Neural crest cell (in vitro differentiated cells): ENCODE measurements at regions not wholly inside any gene's neighbourhood (a gene's known extent, or its start where the extent isn't known, plus 50 kb on each side); places are given as distances from the start of the nearest gene placed in this dataset.

Experiments
- DNase-seq: peaks from one replicate; pipeline ENCODE4 v3.0.0; 2021; ENCODE audit warnings: low read depth, mixed read lengths, low spot score
- H3K27ac Mint-ChIP-seq: one replicate; pipeline ENCODE4 v1.8.0; 2021; ENCODE audit warnings: mild to moderate bottlenecking, mixed read lengths; ENCODE audit not compliant: unreplicated experiment
- H3K27me3 Mint-ChIP-seq: 2 replicates; pipeline ENCODE4 v1.8.0; 2021; ENCODE audit warnings: low read depth, mild to moderate bottlenecking, mixed read lengths
- H3K36me3 Mint-ChIP-seq: 2 replicates; pipeline ENCODE4 v1.8.0; 2021; ENCODE audit warnings: low read depth, mild to moderate bottlenecking, mixed read lengths
- H3K4me1 Mint-ChIP-seq: 2 replicates; pipeline ENCODE4 v1.8.0; 2021; ENCODE audit warnings: mixed read lengths
- H3K4me3 Mint-ChIP-seq: one replicate; pipeline ENCODE4 v1.8.0; 2021; ENCODE audit warnings: mild to moderate bottlenecking, mixed read lengths
- H3K9me3 Mint-ChIP-seq: 2 replicates; pipeline ENCODE4 v1.8.0; 2021; ENCODE audit warnings: mixed read lengths
- TF ChIP-seq, protein P1 (sequence below): fragments of 200-600 bp; sonication (generic); conservative IDR thresholded peaks from 2 replicates; pipeline ENCODE4 v1.5.0; 2021; ENCODE audit warnings: antibody characterized with exemption, mild to moderate bottlenecking

- H3K36me3 Mint-ChIP-seq: peaks cover 2% of the 10 kb centered on the region
- H3K27ac Mint-ChIP-seq: no peak overlapping the region
- DNase-seq: no peak
- H3K4me3 Mint-ChIP-seq: no peak overlapping the region
- H3K9me3 Mint-ChIP-seq: peaks cover 11% of the 10 kb centered on the region
- H3K27me3 Mint-ChIP-seq: peaks cover 4% of the 10 kb centered on the region
- H3K4me1 Mint-ChIP-seq: peaks cover 3% of the 10 kb centered on the region
- TF ChIP-seq, protein P1, sequence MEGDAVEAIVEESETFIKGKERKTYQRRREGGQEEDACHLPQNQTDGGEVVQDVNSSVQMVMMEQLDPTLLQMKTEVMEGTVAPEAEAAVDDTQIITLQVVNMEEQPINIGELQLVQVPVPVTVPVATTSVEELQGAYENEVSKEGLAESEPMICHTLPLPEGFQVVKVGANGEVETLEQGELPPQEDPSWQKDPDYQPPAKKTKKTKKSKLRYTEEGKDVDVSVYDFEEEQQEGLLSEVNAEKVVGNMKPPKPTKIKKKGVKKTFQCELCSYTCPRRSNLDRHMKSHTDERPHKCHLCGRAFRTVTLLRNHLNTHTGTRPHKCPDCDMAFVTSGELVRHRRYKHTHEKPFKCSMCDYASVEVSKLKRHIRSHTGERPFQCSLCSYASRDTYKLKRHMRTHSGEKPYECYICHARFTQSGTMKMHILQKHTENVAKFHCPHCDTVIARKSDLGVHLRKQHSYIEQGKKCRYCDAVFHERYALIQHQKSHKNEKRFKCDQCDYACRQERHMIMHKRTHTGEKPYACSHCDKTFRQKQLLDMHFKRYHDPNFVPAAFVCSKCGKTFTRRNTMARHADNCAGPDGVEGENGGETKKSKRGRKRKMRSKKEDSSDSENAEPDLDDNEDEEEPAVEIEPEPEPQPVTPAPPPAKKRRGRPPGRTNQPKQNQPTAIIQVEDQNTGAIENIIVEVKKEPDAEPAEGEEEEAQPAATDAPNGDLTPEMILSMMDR: no peak
These were observed 152.0 kb downstream of the C16orf95 start for GRCh38 chr16:87165151-87165550.

GRCh38 chr16:87165885-87166284, 151.3 kb downstream of the C16orf95 start:
- H3K27me3 Mint-ChIP-seq: peaks cover 4% of the 10 kb centered on the region
- no peak overlapping the region for H3K27ac Mint-ChIP-seq
- DNase-seq: no peak
- H3K9me3 Mint-ChIP-seq: peaks cover 11% of the 10 kb centered on the region
- no peak overlapping the region for H3K4me3 Mint-ChIP-seq
- TF ChIP-seq, protein P1: no peak
- H3K4me1 Mint-ChIP-seq: no peaks in the 10 kb centered on the region
- peaks cover 2% of the 10 kb centered on the region for H3K36me3 Mint-ChIP-seq

GRCh38 chr16:87166321-87166720, 150.9 kb downstream of the C16orf95 start:
- Mint-ChIP-seq H3K9me3 (peaks cover 11% of the 10 kb centered on the region), H3K27ac (no peak overlapping the region), H3K4me1 (no peaks in the 10 kb centered on the region), H3K27me3 (peaks cover 2% of the 10 kb centered on the region), H3K36me3 (peaks cover 2% of the 10 kb centered on the region), H3K4me3 (no peak overlapping the region)
- TF ChIP-seq, protein P1: no peak
- no peak for DNase-seq

- TF ChIP-seq, protein P1: no peak
- no peak for DNase-seq
- Mint-ChIP-seq H3K27ac (no peak overlapping the region), H3K4me1 (no peaks in the 10 kb centered on the region), H3K4me3 (no peak overlapping the region), H3K27me3 (peaks cover 2% of the 10 kb centered on the region), H3K9me3 (peaks cover 11% of the 10 kb centered on the region), H3K36me3 (peaks cover 2% of the 10 kb centered on the region)
These were observed 150.3 kb downstream of the C16orf95 start for GRCh38 chr16:87166934-87167333.

DNA sequence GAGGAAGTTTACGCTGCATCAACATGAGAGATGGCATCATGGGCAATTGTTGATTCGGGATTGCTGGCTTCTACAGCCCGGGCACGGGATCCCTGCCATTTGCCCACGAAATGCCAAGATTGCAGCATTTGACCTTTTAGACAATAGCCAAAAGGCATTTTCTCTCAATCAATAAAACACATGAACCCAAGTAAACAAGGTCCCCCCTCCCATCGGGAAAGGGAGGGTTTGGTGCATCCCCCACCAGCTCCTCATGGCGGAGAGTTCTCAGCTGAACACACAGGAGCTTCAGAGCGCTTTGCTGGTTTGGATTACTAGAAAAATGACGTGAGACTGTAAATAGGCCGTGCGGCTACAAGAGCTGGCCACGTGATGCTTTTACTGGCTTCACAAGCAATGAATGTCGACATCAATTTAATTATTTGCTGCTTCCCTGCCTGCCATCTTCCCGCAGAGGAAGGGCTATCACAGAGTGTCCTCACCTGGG, 147.6 kb downstream of the C16orf95 start:
- TF ChIP-seq, protein P1: no peak
- no peak overlapping the region for H3K27ac Mint-ChIP-seq

More for the DNA sequence above, 147.6 kb downstream of the C16orf95 start:
- Mint-ChIP-seq H3K9me3 (peaks cover 6% of the 10 kb centered on the region), H3K4me3 (no peak overlapping the region), H3K27me3 (no peaks in the 10 kb centered on the region), H3K36me3 (no peaks in the 10 kb centered on the region), H3K4me1 (no peaks in the 10 kb centered on the region)
- no peak for DNase-seq
